Stromal cell of bone marrow (primary cell): ENCODE measurements at regions not wholly inside any gene's neighbourhood (a gene's known extent, or its start where the extent isn't known, plus 50 kb on each side); places are given as distances from the start of the nearest gene placed in this dataset.

Source experiments
- DNase-seq: peaks from one replicate; pipeline ENCODE4 v3.0.0-alpha.2; 2012; ENCODE audit warnings: low read depth

GRCh38 chr2:6068429-6068828 is 376.2 kb downstream of the SOX11 start:
- no peak for DNase-seq

GRCh38 chr2:6069381-6069780 is 377.2 kb downstream of the SOX11 start:
- DNase-seq = no peak

- DNase-seq = no peak
Measured at GRCh38 chr2:6071519-6071918, 379.3 kb downstream of the SOX11 start.

GRCh38 chr2:6072276-6072675 is 380.1 kb downstream of the SOX11 start:
- DNase-seq = no peak

- DNase-seq = no peak
Measured at GRCh38 chr2:6072768-6073167, 380.6 kb downstream of the SOX11 start.

GRCh38 chr2:6073191-6074088 is 381.3 kb downstream of the SOX11 start:
- DNase-seq = peak; percentile 36

GRCh38 chr2:6074089-6074643 is 382.0 kb downstream of the SOX11 start:
- DNase-seq = no peak

GRCh38 chr2:6077585-6077984 is 385.4 kb downstream of the SOX11 start:
- no peak for DNase-seq

DNA sequence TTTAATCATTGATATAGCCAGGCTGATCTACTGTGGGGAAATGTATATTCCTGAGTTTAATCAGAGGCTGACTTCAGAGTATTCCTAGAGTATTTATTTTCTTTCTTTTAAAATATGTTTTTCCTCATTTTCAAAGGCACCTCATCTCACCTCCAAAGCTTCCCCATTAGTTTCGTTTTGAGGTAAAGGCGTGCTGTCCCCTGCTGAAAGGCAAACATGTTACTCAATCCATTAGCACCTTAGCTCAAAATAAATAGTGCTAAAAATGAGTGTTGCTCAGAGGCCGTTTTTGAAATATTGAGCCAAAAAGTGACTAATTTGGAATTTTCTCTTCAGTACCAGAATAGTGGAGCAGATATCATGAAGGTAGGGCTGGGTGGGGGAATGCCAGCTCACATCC is 386.2 kb downstream of the SOX11 start:
- no peak for DNase-seq

DNA sequence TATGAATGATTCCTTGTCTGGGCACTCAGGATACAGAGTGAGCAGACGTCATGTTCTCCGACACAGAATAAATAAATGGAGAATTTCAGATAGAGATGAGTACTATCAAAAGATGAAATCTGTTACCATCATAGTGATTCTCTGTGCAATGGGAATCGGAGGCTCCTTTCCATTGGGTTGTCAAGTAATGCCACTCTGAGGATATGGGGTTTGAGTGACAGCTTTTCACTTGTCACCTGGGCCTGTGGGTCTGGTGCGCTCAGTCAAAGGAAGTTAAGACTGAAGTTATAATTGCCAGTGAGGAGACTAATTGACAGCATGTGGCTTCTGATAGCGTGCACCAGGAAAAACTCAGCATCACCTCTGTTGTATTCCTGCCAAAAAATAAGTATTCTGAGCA is 387.2 kb downstream of the SOX11 start:
- no peak for DNase-seq

- DNase-seq = no peak
Measured at GRCh38 chr2:6080932-6081753, 389.0 kb downstream of the SOX11 start.

DNA sequence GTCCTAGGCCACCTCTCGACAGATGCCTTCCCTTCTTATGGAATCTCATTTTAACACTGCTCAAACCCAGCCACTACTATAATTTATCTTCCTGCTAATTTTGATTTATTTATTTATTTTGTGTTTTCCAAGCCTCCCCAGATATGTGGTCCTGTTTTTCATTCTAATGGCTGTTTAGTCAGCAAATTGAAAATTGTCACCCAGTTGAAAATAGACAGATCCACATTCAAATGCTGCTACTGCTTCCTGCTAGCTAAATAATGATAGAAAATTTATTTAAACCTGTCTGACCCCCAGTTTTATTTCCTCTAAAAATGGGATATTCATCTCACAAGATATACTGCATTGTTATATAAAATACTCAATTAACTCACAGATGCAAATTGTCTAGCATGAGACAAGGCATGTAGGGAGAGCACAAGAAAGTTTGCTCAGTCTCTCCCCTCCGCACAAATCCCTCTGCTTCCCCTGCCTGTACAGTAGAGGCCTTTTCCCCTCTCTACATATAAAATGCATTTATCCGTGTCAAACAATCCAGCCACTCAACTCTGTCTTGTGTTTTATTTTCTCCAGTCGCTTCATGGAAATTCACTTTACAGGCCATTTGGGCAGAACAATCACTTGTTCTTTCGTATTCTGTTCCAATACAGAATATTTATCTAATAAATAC is 389.9 kb downstream of the SOX11 start:
- no peak for DNase-seq

GRCh38 chr2:6082625-6083018 is 390.4 kb downstream of the SOX11 start:
- DNase-seq = no peak

DNA sequence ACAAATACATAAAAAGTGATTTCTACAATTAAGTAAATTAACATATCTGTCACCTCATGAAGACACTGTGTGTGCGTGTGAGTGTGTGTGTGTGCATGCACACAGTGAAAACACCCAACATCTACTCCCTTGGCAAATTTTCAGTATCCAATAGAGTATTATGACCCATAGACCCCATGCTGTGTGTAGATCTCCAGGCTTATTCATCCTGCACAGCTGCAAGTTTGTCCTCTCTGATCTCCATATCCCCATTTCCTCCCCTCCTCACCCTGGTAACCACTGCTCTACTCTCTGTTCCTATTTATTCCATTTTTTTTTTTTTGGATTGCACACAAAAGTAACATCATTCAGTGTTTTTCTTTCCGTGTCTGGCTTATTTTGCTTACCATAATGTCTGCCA is 391.0 kb downstream of the SOX11 start:
- DNase-seq = no peak

GRCh38 chr2:6089474-6089873 is 397.3 kb downstream of the SOX11 start:
- no peak for DNase-seq

DNA sequence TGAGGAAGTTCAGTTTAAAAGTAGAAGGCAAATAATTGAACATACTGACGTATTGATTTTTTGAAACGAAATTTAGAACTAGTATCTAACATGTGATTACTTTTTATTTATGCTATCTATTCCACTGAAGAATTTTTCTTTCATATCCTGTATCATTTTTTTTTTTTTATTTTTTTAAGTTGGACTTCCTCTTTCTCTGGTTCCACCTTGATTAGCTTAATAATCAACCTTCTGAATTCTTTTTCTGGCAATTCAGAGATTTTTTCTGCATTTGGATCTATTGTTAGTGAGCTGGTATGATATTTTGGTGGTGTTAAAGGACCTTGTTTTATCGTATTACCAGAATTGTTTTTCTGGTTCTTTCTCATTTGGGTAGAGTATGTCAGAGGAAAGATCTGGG is 411.2 kb downstream of the SOX11 start:
- no peak for DNase-seq

DNA sequence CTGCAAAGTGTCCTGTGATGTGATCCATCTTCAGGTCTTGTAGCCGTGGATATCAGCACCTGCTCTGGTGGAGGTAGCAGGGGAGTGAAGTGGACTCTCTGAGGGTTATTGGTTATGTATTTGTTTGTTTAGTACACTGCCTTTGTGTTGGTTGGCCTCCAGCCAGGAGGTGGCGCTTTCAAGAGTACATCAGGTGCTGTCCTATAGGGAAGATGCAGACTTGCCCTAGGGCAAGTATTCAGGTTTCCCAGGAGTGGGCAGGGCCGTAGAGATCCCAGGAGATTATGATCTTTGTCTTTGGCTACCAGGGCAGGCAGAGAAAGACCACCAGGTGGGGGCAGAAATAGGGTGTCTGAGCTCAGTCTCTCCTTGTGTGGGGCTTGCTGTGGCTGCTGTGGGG is 411.8 kb downstream of the SOX11 start:
- DNase-seq = no peak

DNA sequence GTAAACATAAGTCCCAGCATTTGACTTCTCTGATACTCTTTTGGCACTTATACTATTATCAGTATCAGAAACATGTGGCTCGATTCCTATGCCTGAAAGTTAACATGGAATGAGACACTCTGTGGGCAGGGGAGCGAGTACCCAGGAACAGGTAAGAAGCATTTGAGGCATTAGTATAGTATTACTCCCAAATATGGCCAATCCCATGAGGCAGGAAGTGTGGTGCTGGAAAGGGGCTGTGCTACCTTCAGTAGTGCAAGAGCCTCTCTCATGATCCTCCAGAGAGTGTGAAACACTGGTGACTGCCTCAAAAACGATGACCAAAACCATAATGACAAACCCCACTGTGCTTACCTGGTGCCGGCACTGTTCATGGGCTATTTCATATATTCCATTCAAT is 415.1 kb downstream of the SOX11 start:
- no peak for DNase-seq

- no peak for DNase-seq
Measured at GRCh38 chr2:6109831-6110230, 417.6 kb downstream of the SOX11 start.

DNA sequence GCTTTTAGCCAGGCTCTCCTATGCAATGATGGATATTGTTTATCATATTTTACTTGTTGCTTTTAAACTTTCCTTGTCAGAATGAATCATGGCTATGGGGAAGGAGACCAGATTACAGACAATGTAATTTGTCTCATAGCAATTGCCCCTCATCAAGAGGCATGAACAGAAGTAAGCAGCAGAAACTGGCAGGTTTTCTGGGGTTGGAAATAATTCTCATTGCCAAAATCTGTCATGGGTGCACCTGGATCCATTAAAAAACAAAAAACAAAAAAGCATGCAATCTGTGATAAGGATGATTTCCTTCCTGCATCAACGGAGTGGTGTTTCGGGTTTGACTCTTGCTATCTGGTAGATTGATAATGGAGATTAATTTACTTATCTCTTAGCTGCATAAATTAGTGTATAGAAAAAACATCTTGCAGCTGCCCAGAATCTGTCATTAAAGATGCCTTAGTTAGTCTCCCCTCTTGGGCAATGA is 419.6 kb downstream of the SOX11 start:
- no peak for DNase-seq

DNA sequence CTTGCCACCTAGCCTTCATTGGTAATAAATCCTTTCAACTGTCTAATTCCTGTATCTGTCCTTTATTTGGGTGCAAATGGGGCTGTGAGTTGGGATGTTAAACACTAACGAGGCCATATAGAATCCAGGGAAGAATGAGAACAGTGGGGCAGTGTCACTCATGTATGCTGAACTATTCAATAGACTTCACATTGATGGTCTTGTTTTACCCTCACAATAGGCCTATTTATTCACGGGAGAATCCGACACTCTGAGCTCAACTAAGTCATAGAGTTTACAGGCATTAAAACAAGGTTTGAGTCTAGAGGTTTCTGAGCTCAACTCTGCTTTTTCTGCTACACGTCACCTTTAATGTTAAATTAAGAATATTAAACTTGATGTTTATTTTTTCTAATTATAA is 421.6 kb downstream of the SOX11 start:
- DNase-seq = no peak

DNA sequence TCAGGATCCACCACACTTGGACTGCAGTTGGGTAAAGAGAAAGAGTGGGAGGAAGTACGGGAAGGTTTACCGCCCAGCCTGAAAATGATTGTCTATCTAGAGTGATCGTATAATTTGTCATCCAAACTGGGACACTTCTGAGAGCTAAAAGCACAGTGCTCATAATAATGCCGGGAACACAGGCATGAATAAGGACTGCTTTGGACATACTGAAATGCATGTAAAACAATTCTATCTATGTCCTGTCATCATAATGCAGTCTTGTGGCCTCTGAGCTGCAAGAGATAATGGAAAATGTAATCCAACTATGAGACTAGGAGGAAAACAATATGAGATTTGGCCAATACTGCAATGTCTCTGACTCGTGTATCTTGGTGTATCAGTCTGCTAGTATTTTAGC is 435.5 kb downstream of the SOX11 start:
- DNase-seq = no peak
